ENCODE measurements at regions not wholly inside any gene's neighbourhood (a gene's known extent, or its start where the extent isn't known, plus 50 kb on each side); places are given as distances from the start of the nearest gene placed in this dataset.
"Not testable (repeated sequence)": the region's sequence is repeated elsewhere in the genome, so short reads cannot be mapped to it uniquely, and the experiment has no call there.

DNA sequence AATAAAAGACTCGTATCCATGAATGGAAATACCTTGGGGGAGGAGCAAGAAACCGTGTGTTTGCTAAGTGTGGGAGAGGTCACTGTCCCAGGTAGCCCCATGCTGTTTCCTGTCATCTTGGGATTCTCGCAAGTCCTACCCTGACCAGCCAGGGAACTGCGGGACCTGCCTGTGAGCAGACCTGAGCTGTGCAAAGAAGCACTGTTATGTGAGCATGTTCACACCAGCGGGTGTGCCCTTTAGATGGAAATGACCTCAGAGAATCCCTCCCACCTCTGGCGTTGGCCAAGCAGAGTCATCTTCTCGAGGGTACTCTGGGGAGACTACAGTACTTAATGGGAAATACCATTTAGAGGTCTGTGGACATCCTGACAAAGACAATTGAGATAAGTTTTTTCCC, 127.0 kb upstream of the MON1B start:
- DNase-seq (ENCODE audit: low spot score), result no peak

DNA sequence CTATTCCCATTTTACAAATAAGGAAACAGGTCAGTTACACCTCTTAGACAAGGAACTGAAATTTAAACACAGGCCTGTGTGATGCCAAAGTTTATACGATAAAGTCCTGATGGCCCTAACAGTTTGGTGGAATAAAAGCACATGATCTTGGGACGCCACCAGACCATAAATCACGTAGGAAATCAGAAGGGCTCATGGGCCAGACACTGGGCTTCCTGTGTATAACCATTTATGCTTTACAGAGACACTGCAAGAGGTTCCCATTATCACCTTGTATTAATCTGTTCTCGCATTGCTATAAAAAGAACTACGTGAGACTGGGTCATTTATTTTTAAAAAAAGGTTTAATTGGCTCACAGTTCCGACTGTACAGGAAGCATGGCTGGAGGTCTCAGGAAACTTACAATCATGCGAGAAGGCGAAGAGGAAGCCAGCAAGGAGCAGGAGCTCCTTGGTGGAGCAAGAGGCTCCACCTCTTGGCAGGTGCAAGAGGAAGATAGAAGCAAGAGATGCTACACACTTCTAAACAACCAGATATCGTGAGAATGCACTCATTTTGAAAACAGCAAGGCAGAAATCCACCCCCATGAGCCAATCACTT, 124.0 kb upstream of the MON1B start:
- DNase-seq (ENCODE audit: low spot score), result no peak

- no peak for DNase-seq (ENCODE audit: low spot score)
Observed at GRCh38 chr16:77067900-77068299, 123.1 kb upstream of the MON1B start.

DNA sequence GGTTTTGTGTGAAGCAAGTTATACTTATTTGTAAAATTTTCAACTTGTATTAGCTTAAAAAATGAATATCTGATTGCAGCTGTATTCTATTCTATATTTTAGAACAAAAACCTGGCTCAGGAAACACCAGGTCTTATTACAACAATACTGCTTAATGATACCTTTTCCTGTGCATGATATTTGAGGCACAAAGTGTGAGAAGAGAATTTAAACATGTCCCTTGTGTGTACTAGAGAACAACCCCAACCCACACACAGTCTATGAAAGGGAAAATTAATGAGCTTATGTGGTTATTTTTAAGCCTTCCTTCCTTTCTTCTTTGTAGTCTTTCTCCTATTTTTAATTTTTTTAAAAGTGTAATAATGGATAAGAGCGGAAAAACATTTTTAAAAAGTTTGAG, 122.6 kb upstream of the MON1B start:
- no peak for DNase-seq (ENCODE audit: low spot score)

GRCh38 chr16:77069929-77070328, 121.1 kb upstream of the MON1B start:
- DNase-seq (ENCODE audit: low spot score), result no peak

- DNase-seq (ENCODE audit: low spot score), result no peak
Observed at GRCh38 chr16:77070683-77071082, 120.3 kb upstream of the MON1B start.

GRCh38 chr16:77076839-77077238, 114.2 kb upstream of the MON1B start:
- no peak for DNase-seq (ENCODE audit: low spot score)

DNA sequence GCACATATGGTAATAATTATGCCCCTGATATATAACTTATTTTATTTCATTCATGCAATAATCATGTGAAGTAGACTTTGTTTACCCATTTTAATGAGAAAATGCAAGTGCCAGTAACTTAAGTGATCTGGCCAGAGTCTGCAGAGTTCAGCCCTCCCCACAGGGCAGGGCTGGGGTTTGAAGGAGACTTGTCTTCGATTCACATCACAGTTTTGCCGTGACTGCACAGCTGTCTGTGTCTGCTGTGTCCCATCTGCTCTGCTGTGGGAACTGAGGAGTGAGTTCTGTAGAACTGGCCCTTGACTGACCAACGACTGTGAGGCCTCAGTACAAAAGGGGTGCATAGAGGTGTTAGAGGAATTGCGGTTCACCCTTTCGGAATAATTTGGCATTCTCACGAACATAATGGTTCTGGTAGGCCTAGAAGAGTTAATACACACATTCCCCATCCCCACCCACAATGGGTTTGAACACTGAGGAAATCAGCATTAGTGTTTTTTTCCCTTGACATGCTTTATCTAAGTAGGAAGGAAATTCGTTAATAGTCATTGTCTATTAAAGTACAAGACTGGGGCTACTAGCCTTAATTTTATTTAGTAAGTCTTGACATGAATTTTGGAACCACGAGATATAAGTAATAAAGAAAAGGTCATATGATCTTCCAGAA, 113.6 kb upstream of the MON1B start:
- DNase-seq (ENCODE audit: low spot score), result no peak

DNA sequence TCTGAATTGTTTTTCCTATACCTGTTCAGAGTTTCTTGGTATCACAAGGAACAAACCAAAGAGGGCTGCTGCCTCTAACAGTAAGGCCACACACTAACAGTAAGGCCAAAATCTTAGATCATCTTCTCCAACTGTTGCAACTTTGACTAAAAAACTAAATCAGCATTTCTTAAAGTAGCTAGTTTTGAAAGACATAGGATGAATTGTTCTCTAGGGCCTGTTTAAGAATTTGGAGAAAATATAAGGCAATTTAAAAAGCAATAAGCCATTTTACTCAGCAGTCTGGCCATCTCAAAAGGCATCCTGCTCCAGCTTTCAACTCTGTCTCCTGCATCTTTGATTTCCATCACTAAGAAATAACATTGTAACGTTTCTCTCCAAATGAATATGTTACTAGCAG, 105.0 kb upstream of the MON1B start:
- no peak for DNase-seq (ENCODE audit: low spot score)

- DNase-seq (ENCODE audit: low spot score), result no peak
Observed at GRCh38 chr16:77090062-77090461, 100.9 kb upstream of the MON1B start.

DNA sequence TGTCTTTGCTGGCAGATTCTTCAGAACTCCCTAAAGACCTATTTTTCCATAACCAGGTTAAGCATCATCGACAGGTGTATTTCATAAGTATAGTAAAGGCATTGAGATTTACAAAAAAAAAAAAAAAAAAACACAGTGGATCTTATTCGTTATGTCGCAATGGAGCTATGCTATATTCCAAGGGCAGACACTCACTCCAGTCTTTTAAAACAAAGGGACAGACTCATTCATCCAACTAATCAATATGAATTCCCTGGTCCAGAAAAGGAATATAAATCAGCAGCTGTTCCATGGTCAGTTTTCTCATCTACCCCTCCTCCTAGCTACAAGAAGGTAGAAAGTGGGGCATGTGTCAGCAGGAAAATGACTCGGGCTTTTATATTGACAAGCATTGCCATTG, 97.7 kb upstream of the MON1B start:
- no peak for DNase-seq (ENCODE audit: low spot score)

DNA sequence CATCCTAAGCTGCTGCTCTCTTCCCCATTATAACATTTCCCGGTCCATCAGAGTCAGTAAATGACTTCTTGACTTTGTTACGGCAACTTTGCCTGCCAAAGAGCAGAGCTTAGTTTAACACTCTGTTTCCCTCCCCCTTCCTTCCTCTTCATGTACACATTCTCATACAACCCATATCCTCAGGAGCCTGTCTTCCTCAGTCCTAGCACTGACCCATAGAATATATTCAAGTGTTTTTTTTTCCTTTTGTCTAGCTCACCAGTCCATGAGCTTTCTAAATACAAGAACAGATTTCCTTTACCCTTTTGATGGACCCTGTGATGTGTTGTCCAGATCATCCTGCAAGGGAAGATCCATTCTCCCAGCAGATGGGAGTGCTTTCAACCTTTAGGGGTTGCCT, 97.0 kb upstream of the MON1B start:
- DNase-seq (ENCODE audit: low spot score), result no peak

- no peak for DNase-seq (ENCODE audit: low spot score)
Observed at GRCh38 chr16:77111056-77111565, 79.9 kb upstream of the MON1B start.

- DNase-seq (ENCODE audit: low spot score), result no peak
Observed at GRCh38 chr16:77112746-77113145, 78.2 kb upstream of the MON1B start.

- no peak for DNase-seq (ENCODE audit: low spot score)
Observed at GRCh38 chr16:77113835-77114234, 77.2 kb upstream of the MON1B start.

GRCh38 chr16:77114361-77114760, 76.6 kb upstream of the MON1B start:
- not testable (repeated sequence) for DNase-seq (ENCODE audit: low spot score)

DNA sequence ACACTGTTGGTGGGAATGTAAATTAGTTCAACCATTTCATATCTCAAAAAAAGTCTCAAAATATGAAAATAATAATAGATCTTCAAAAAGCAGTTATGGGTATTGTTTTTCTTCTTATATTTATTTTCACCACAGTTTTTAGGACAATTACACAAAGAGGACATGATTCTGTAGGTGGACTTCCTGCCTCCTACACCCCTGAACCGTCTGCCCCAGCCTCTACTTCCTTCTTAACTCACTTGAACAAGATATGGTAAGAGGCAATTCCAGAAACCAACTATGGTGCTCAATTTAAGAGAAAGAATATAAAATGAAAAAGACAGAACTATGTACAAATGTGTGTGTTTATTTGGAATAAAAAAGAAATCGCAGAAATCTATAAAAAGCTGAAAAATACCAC, 74.1 kb upstream of the MON1B start:
- DNase-seq (ENCODE audit: low spot score), result no peak

DNA sequence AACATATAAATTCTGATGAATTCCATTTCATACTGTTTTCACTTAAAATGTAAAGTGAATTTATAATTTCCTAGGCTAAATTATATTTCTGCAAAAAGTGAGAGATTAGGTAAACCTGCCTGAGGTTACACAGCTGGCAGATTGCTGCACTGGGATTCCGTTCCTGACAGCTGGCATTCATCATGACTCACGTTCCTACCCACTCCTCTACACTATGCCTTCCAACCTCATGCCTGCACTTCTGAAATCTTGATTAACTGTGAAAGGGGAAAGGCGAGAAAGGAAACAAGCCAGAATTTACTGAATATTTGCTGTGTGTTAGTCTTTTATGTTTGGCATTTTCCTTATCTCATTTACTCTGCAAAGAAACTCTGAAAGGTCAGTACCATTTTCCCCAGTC, 73.3 kb upstream of the MON1B start:
- DNase-seq (ENCODE audit: low spot score), result no peak

DNA sequence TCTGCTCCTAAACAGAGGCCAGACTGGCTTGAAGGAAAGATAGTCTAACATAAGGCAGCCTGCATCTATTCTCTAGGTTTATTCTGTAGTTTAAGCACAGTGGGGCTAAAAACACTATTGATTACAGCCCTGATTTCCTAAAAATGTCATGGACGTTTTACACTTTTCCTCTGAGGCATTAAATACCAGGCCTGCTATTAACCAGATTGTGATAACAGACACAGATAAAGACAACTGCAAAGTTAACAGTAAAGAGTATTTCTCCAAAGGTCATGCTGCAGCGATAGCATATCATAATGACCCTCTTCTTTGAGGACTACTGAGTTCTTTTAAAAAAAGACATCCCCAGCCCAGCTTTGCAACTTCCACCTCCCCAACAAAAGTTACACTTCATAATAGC, 59.6 kb upstream of the MON1B start:
- no peak for DNase-seq (ENCODE audit: low spot score)

- DNase-seq (ENCODE audit: low spot score), result no peak
Observed at GRCh38 chr16:77132051-77132618, 58.9 kb upstream of the MON1B start.

DNA sequence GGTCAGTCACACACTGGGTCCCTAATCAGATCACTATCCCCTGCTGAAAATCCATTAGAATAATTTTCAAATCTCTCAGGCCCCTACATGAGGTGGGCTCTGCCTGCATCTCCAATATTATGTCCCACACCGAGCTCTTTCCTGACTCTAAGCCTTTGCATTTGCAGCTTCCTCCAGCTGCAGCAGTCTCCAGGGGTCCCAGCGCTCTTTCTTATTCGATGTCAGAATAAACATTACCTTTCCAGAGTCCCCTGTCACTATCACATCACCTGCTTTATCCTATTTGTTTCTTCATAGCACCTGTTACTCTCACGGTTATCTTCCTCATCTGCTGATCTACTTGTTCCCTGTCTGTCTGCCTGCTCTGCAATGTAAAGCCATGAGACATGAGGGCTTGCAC, 57.3 kb upstream of the MON1B start:
- DNase-seq (ENCODE audit: low spot score), result no peak

DNA sequence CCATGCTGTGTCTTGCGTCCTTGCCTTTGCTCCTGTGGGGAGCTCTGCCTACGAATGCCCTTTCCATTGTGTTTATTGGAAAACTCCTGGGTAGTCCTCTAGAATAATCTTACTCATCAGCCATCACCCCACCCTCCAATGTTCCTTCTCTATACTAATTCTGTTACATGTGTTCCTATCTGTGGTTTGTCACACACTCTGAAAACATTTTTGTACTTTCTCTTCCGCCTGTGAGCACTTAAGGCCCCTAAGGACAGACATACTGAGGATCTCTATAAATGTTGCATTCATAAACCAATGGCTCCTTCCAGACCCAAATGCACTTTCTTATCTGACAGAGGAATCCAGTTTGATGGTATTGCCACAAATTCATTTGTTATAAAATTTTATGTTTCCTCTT, 53.9 kb upstream of the MON1B start:
- DNase-seq (ENCODE audit: low spot score), result no peak

Measured in putamen (tissue), 1 donor.